OCI-LY1 (cell line): ENCODE measurements at regions not wholly inside any gene's neighbourhood (a gene's known extent, or its start where the extent isn't known, plus 50 kb on each side); places are given as distances from the start of the nearest gene placed in this dataset.

Source experiments
- H2AFZ ChIP-seq: fragments of 200-600 bp; sonication (generic), shearing (Covaris generic); 2 replicates; pipeline ENCODE4 v1.6.0; 2014; ENCODE audit warnings: antibody characterized with exemption, mild to moderate bottlenecking, low read length
- H3F3A ChIP-seq: fragments of 200-600 bp; sonication (generic), shearing (Covaris generic); 2 replicates; pipeline ENCODE4 v1.6.0; 2014; ENCODE audit warnings: mild to moderate bottlenecking, antibody characterized with exemption, low read length, moderate library complexity; ENCODE audit not compliant: insufficient read depth
- H3K27ac ChIP-seq: fragments of 200-600 bp; sonication (generic); 2 replicates; pipeline ENCODE4 v1.5.1; 2014; ENCODE audit warnings: low read length, mixed run types, mild to moderate bottlenecking, low read depth; ENCODE audit not compliant: poor library complexity, severe bottlenecking
- H3K27me3 ChIP-seq: fragments of 200-600 bp; sonication (generic); 2 replicates; pipeline ENCODE4 v1.6.0; 2014; ENCODE audit warnings: antibody characterized with exemption, mild to moderate bottlenecking, low read length, moderate library complexity; ENCODE audit not compliant: insufficient read depth
- H3K36me3 ChIP-seq: fragments of 200-600 bp; sonication (generic); 2 replicates; pipeline ENCODE4 v1.6.1; 2014; ENCODE audit warnings: mild to moderate bottlenecking, antibody characterized with exemption, low read length, moderate library complexity, mixed read lengths; ENCODE audit not compliant: insufficient read depth
- H3K4me1 ChIP-seq: fragments of 200-600 bp; sonication (generic); 2 replicates; pipeline ENCODE4 v1.5.1; 2014; ENCODE audit warnings: mild to moderate bottlenecking, low read length, moderate library complexity; ENCODE audit not compliant: insufficient read depth, severe bottlenecking
- H3K4me2 ChIP-seq: fragments of 200-600 bp; sonication (generic), shearing (Covaris generic); 2 replicates; pipeline ENCODE4 v1.6.1; 2014; ENCODE audit warnings: low read length
- H3K4me3 ChIP-seq: fragments of 200-600 bp; sonication (generic); 2 replicates; pipeline ENCODE4 v1.5.1; 2014; ENCODE audit warnings: low read length, low read depth, mild to moderate bottlenecking, mixed read lengths; ENCODE audit not compliant: poor library complexity, severe bottlenecking
- H3K79me2 ChIP-seq: fragments of 200-600 bp; shearing (Covaris generic); 2 replicates; pipeline ENCODE4 v1.6.1; 2016; ENCODE audit warnings: mixed run types, low read length, mixed read lengths; ENCODE audit not compliant: insufficient read depth
- H3K9ac ChIP-seq: fragments of 200-600 bp; sonication (generic), shearing (Covaris generic); 2 replicates; pipeline ENCODE4 v1.6.1; 2014; ENCODE audit warnings: mild to moderate bottlenecking, low read length, mixed read lengths
- H3K9me2 ChIP-seq: fragments of 200-600 bp; sonication (generic), shearing (Covaris generic); 2 replicates; pipeline ENCODE4 v1.6.1; 2014; ENCODE audit warnings: low read depth, mild to moderate bottlenecking, low read length, mixed read lengths
- H3K9me3 ChIP-seq: fragments of 200-600 bp; shearing (Covaris generic); 2 replicates; pipeline ENCODE4 v1.6.1; 2014; ENCODE audit warnings: low read length, mixed read lengths
- H4K20me1 ChIP-seq: fragments of 200-600 bp; sonication (generic), shearing (Covaris generic); 2 replicates; pipeline ENCODE4 v1.6.0; 2016; ENCODE audit warnings: mild to moderate bottlenecking, low read length; ENCODE audit not compliant: insufficient read depth
- CTCF ChIP-seq: fragments of 200-600 bp; sonication (generic), shearing (Covaris generic); IDR thresholded peaks from 2 replicates; pipeline ENCODE4 v1.5.1; 2017; ENCODE audit warnings: mild to moderate bottlenecking, antibody characterized with exemption, low read length, moderate library complexity, mixed read lengths
- EZH2 ChIP-seq: fragments of 200-600 bp; sonication (generic), shearing (Covaris generic); IDR thresholded peaks from 2 replicates; pipeline ENCODE4 v1.8.0; 2017; ENCODE audit warnings: borderline replicate concordance, mixed run types, mild to moderate bottlenecking, antibody characterized with exemption, low read length, moderate library complexity, mixed read lengths

GRCh38 chr2:14420851-14421250 is 211.7 kb upstream of the LRATD1 start:
- H3K4me2 ChIP-seq = no peak overlapping the region

DNA sequence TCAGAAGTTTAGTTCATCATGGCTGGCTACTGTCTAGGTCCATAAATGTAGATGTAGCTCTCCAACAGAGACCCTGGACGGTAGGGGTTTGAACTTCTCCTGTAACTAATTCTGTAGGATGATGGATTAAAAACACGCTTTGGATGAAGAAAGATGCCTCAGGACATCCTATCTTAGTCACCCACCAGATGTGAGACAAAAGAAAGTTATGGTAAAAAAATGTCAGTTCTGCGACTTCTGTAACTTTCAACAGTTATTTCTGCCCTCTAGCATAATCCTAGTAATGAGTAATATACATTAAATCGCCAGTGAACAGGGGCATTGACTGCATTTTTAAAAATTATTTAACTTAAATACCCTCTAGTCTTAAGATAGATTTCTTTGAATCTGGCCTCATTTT is 210.1 kb upstream of the LRATD1 start:
- TF ChIP-seq EZH2 (no peak), CTCF (no peak)
- Histone ChIP-seq H3K9ac (no peak overlapping the region), H3K4me1 (no peaks in the 10 kb centered on the region)

More at GRCh38 chr2:14420851-14421250, 211.7 kb upstream of the LRATD1 start:
- no peaks in the 10 kb centered on the region for H3K4me1 ChIP-seq
- H3K9me3 ChIP-seq = no peaks in the 10 kb centered on the region
- no peaks in the 10 kb centered on the region for H3K36me3 ChIP-seq
- no peaks in the 10 kb centered on the region for H3K27me3 ChIP-seq
- H3K79me2 ChIP-seq = no peaks in the 10 kb centered on the region
- no peaks in the 10 kb centered on the region for H3F3A ChIP-seq
- no peak overlapping the region for H3K9ac ChIP-seq
- no peaks in the 10 kb centered on the region for H4K20me1 ChIP-seq
- no peak overlapping the region for H3K4me3 ChIP-seq
- no peaks in the 10 kb centered on the region for H3K9me2 ChIP-seq
- no peak overlapping the region for H3K27ac ChIP-seq
- H2AFZ ChIP-seq = no peak overlapping the region
- no peak for TF ChIP-seq EZH2
- TF ChIP-seq CTCF = no peak

DNA sequence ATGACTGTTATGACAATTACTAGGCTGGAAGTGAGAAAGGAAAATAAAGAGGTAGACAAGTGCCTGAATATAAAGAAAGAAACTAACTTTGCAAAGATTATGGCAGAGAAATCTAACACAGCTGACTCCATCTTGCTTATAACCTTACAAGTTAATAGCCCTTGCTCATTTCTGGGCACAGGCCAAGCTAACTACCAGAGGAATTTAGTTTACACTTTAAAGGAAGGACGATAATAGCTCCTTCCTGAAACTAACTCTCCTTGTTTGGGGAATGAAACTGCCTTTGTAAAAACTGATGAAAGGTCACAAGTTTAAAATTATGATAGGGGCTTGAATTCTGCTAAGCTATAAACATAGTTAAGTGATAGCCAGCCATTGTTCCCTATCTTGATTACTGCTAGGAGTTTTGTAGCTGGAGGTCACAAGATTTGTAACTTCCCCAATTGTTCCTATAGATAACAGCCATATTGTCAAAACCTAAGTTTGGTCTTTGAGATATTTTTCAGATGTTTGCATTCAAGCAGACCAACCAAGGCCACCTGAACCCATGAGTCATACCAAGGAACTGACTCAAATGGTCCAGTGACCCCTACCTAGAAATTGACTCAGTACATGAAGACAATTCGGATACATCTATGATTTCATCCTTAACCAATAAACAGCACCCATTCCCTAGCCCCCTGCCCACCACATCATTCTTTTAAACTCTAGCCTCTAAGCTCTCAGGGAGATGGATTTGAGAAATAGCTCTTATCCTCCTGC is 209.2 kb upstream of the LRATD1 start:
- Histone ChIP-seq H3K79me2 (no peaks in the 10 kb centered on the region), H3K4me2 (no peak overlapping the region), H3K27me3 (no peaks in the 10 kb centered on the region), H2AFZ (no peak overlapping the region), H3K4me1 (no peaks in the 10 kb centered on the region), H3K36me3 (no peaks in the 10 kb centered on the region), H3K9ac (no peak overlapping the region), H3K9me2 (no peaks in the 10 kb centered on the region), H3K9me3 (no peaks in the 10 kb centered on the region), H3K4me3 (no peak overlapping the region), H3F3A (no peaks in the 10 kb centered on the region), H4K20me1 (no peaks in the 10 kb centered on the region), H3K27ac (no peak overlapping the region)
- TF ChIP-seq CTCF (no peak), EZH2 (no peak)

More for the DNA sequence above, 210.1 kb upstream of the LRATD1 start:
- Histone ChIP-seq H3K27ac (no peak overlapping the region), H3K9me2 (no peaks in the 10 kb centered on the region), H3K4me2 (no peak overlapping the region), H3K36me3 (no peaks in the 10 kb centered on the region), H3K79me2 (no peaks in the 10 kb centered on the region), H3K4me3 (no peak overlapping the region), H2AFZ (no peak overlapping the region), H4K20me1 (no peaks in the 10 kb centered on the region), H3K9me3 (no peaks in the 10 kb centered on the region), H3K27me3 (no peaks in the 10 kb centered on the region), H3F3A (no peaks in the 10 kb centered on the region)
